Endothelial cell (in vitro differentiated cells): ENCODE measurements at regions not wholly inside any gene's neighbourhood (a gene's known extent, or its start where the extent isn't known, plus 50 kb on each side); places are given as distances from the start of the nearest gene placed in this dataset.
"Not testable (repeated sequence)": the region's sequence is repeated elsewhere in the genome, so short reads cannot be mapped to it uniquely, and the experiment has no call there.

ENCODE experiments used
- DNase-seq: peaks from one replicate; pipeline ENCODE4 v3.0.0; 2021; ENCODE audit warnings: low spot score
- H3K27ac Mint-ChIP-seq: one replicate; pipeline ENCODE4 v1.8.0; 2021; ENCODE audit warnings: mixed read lengths, inconsistent platforms; ENCODE audit not compliant: unreplicated experiment
- H3K27me3 Mint-ChIP-seq: one replicate; pipeline ENCODE4 v1.8.0; 2021; ENCODE audit warnings: mild to moderate bottlenecking, moderate library complexity, mixed read lengths, inconsistent platforms; ENCODE audit not compliant: unreplicated experiment
- H3K36me3 Mint-ChIP-seq: one replicate; pipeline ENCODE4 v1.8.0; 2021; ENCODE audit warnings: mild to moderate bottlenecking, low read depth, mixed read lengths, inconsistent platforms; ENCODE audit not compliant: unreplicated experiment
- H3K4me1 Mint-ChIP-seq: one replicate; pipeline ENCODE4 v1.8.0; 2021; ENCODE audit warnings: mild to moderate bottlenecking, mixed read lengths, inconsistent platforms; ENCODE audit not compliant: unreplicated experiment
- H3K4me3 Mint-ChIP-seq: one replicate; pipeline ENCODE4 v1.8.0; 2021; ENCODE audit warnings: mild to moderate bottlenecking, mixed read lengths, inconsistent platforms; ENCODE audit not compliant: unreplicated experiment
- H3K9me3 Mint-ChIP-seq: one replicate; pipeline ENCODE4 v1.8.0; 2021; ENCODE audit warnings: mixed read lengths, inconsistent platforms; ENCODE audit not compliant: unreplicated experiment
- CTCF ChIP-seq: fragments of 200-600 bp; sonication (generic); IDR thresholded peaks from one replicate; pipeline ENCODE4 v1.5.0; 2021; ENCODE audit warnings: antibody characterized with exemption; ENCODE audit not compliant: unreplicated experiment

GRCh38 chr1:147051136-147051535 is 113.0 kb downstream of the NBPF12 start:
- Mint-ChIP-seq H3K27ac (no peak overlapping the region), H3K27me3 (no peaks in the 10 kb centered on the region), H3K36me3 (no peaks in the 10 kb centered on the region), H3K4me3 (no peak overlapping the region), H3K4me1 (peaks cover 11% of the 10 kb centered on the region), H3K9me3 (no peaks in the 10 kb centered on the region)
- TF ChIP-seq CTCF: no peak
- no peak for DNase-seq

- Mint-ChIP-seq H3K27ac (no peak overlapping the region), H3K36me3 (no peaks in the 10 kb centered on the region), H3K27me3 (no peaks in the 10 kb centered on the region), H3K4me1 (peaks cover 13% of the 10 kb centered on the region), H3K9me3 (no peaks in the 10 kb centered on the region), H3K4me3 (no peak overlapping the region)
- DNase-seq: no peak
- no peak for TF ChIP-seq CTCF
These were observed 112.5 kb downstream of the NBPF12 start for GRCh38 chr1:147050654-147051053.

- DNase-seq, H3K27ac Mint-ChIP-seq, H3K36me3 Mint-ChIP-seq, H3K27me3 Mint-ChIP-seq, H3K9me3 Mint-ChIP-seq, H3K4me3 Mint-ChIP-seq: not testable (repeated sequence)
- peaks cover 23% of the 10 kb centered on the region for H3K4me1 Mint-ChIP-seq
These were observed 108.8 kb downstream of the NBPF12 start for GRCh38 chr1:147046863-147047394.

GRCh38 chr1:147046189-147046862 is 108.2 kb downstream of the NBPF12 start:
- no peak overlapping the region for H3K27ac Mint-ChIP-seq
- no peak overlapping the region for H3K4me3 Mint-ChIP-seq
- peaks cover 23% of the 10 kb centered on the region for H3K4me1 Mint-ChIP-seq
- H3K27me3 Mint-ChIP-seq: no peaks in the 10 kb centered on the region
- DNase-seq: no peak
- H3K36me3 Mint-ChIP-seq: no peaks in the 10 kb centered on the region
- no peaks in the 10 kb centered on the region for H3K9me3 Mint-ChIP-seq
- TF ChIP-seq CTCF: no peak
